GM12878 (cell line): ENCODE measurements at regions not wholly inside any gene's neighbourhood (a gene's known extent, or its start where the extent isn't known, plus 50 kb on each side); places are given as distances from the start of the nearest gene placed in this dataset.

Experiments
- ATAC-seq: fragments of 200-7000 bp; cut with Tn5 transposase; 3 replicates; pipeline ENCODE4 v1.9.1; 2020; ENCODE audit warnings: mild to moderate bottlenecking, moderate library complexity
- BruUV-seq: library from RNA; stranded (reverse); fragments of 400-500 nt; replicated peaks from 2 replicates; lab custom pipeline; 2021; lab: Mats Ljungman, UMichigan
- CTCF ChIA-PET: fragments of 300-600 bp; sonication (Branson Sonifier 250); formaldehyde crosslinking; extraction: SDS; loops from one replicate; lab custom pipeline; 2021; ENCODE audit warnings: inconsistent platforms; lab: Yijun Ruan, JAX
- POLR2A ChIA-PET: fragments of 350-600 bp; formaldehyde crosslinking; extraction: SDS; loops from one replicate; lab custom pipeline; 2021; ENCODE audit warnings: inconsistent platforms; lab: Charles Lee
- RAD21 ChIA-PET: fragments of 300-600 bp; sonication (Branson Sonifier 250); formaldehyde crosslinking; loops from one replicate; lab custom pipeline; 2023; ENCODE audit warnings: antibody characterized with exemption; ENCODE audit not compliant: unreplicated experiment; lab: Charles Lee
- SMC1A ChIA-PET: fragments of 300-600 bp; sonication (Branson Sonifier 250); formaldehyde crosslinking; loops from one replicate; lab custom pipeline; 2023; ENCODE audit not compliant: unreplicated experiment, uncharacterized antibody; lab: Charles Lee
- DNase-seq: peaks from one replicate; pipeline ENCODE4 v3.0.0-alpha.2; 2011; ENCODE audit warnings: low read depth, low spot score
- FAIRE-seq: peaks from 3 replicates; lab custom pipeline; 2011; peaks lifted over from hg19 to GRCh38; lab: Jason Lieb, UNC
- H2AFZ ChIP-seq: 2 replicates; pipeline ENCODE4 v1.6.0; 2011; ENCODE audit warnings: low read depth, low read length, control low read depth; ENCODE audit not compliant: control insufficient read depth
- H3K27ac ChIP-seq: 2 replicates; pipeline ENCODE4 v1.5.1; 2011; ENCODE audit warnings: control low read depth; ENCODE audit not compliant: control insufficient read depth, insufficient read depth
- H3K27me3 ChIP-seq, 2 experiments: replicated peaks in 1 of 2; 2 replicates each; pipeline versions ENCODE4 v1.6.0 to v1.6.1; 2011; ENCODE audit warnings: low read length in 1 of 2; ENCODE audit not compliant: control insufficient read depth in 2 of 2, insufficient read depth in 2 of 2
- H3K36me3 ChIP-seq, 2 experiments: 2 replicates each; pipeline ENCODE4 v1.5.1; 2011; ENCODE audit warnings: low read length in 1 of 2; ENCODE audit not compliant: control insufficient read depth in 2 of 2, insufficient read depth in 2 of 2
- H3K4me1 ChIP-seq: 2 replicates; pipeline ENCODE4 v1.6.1; 2011; ENCODE audit warnings: mild to moderate bottlenecking, low read length, moderate library complexity, mixed read lengths; ENCODE audit not compliant: control insufficient read depth, insufficient read depth
- H3K4me2 ChIP-seq: 2 replicates; pipeline ENCODE4 v1.6.0; 2011; ENCODE audit warnings: control low read depth; ENCODE audit not compliant: control insufficient read depth, insufficient read depth
- H3K4me3 ChIP-seq: fragments of 200-600 bp; sonication (generic); 2 replicates; pipeline ENCODE4 v1.5.1; 2016
- H3K79me2 ChIP-seq: 2 replicates; pipeline ENCODE4 v1.6.0; 2011; ENCODE audit warnings: low read length; ENCODE audit not compliant: control insufficient read depth, insufficient read depth
- H3K9ac ChIP-seq: 2 replicates; pipeline ENCODE4 v1.8.0; 2011; ENCODE audit warnings: low read length, control low read depth, mixed read lengths; ENCODE audit not compliant: control insufficient read depth, insufficient read depth
- H3K9me3 ChIP-seq: replicated peaks from 3 replicates; pipeline ENCODE4 v1.5.1; 2011; ENCODE audit warnings: mild to moderate bottlenecking, low read length; ENCODE audit not compliant: control insufficient read depth, insufficient read depth
- H4K20me1 ChIP-seq: 2 replicates; pipeline ENCODE4 v1.6.0; 2011; ENCODE audit not compliant: control insufficient read depth, insufficient read depth
- DPF2 ChIP-seq: fragments of 450-650 bp; IDR thresholded peaks from 2 replicates; pipeline ENCODE4 v1.6.1; 2017; ENCODE audit warnings: mild to moderate bottlenecking
- E4F1 ChIP-seq: fragments of 450-650 bp; IDR thresholded peaks from 2 replicates; pipeline ENCODE4 v1.6.1; 2018; ENCODE audit warnings: borderline replicate concordance, mild to moderate bottlenecking; ENCODE audit not compliant: partially characterized antibody
- GABPA ChIP-seq: IDR thresholded peaks from 2 replicates; pipeline ENCODE4 v1.6.1; 2014; ENCODE audit warnings: antibody characterized with exemption, low read depth, mild to moderate bottlenecking, inconsistent platforms
- GATAD2B ChIP-seq: fragments of 450-650 bp; conservative IDR thresholded peaks from 2 replicates; pipeline ENCODE4 v1.6.1; 2017; ENCODE audit warnings: low read depth, mild to moderate bottlenecking, moderate library complexity
- HCFC1 ChIP-seq: fragments of 150-350 bp; IDR thresholded peaks from 2 replicates; pipeline ENCODE4 v1.6.1; 2014; ENCODE audit warnings: low read length
- LARP7 ChIP-seq: fragments of 450-650 bp; IDR thresholded peaks from 2 replicates; pipeline ENCODE4 v1.6.1; 2017; ENCODE audit warnings: mild to moderate bottlenecking
- MXI1 ChIP-seq: fragments of 150-350 bp; IDR thresholded peaks from 2 replicates; pipeline ENCODE4 v1.6.1; 2011; ENCODE audit warnings: low read depth, mild to moderate bottlenecking, inconsistent platforms, low read length, improper control_type of control experiment
- NR2C2 ChIP-seq: IDR thresholded peaks from 2 replicates; pipeline ENCODE4 v1.6.1; 2011; ENCODE audit warnings: borderline replicate concordance, low read depth; ENCODE audit not compliant: control insufficient read depth, insufficient read length
- SP1 ChIP-seq: IDR thresholded peaks from one replicate; pipeline ENCODE4 v1.6.1; 2011; ENCODE audit warnings: low read depth, low read length
- ZNF217 ChIP-seq: fragments of 450-650 bp; IDR thresholded peaks from 2 replicates; pipeline ENCODE4 v1.6.1; 2017; ENCODE audit warnings: antibody characterized with exemption, mild to moderate bottlenecking
- WGBS: methylation state at CpG from one replicate; pipeline ENCODE4 v1.1.6; 2016; ENCODE audit warnings: low lambda C conversion rate; ENCODE audit not compliant: insufficient replicate concordance, insufficient coverage; ENCODE audit errors: missing lambda C conversion rate; 5-methylcytosine and 5-hydroxymethylcytosine counted together
- in situ Hi-C: fragments of 300-500 bp; cut with MboI; formaldehyde crosslinking; loops from 9 replicates; pipeline ENCODE4 v1.14.3; 2018; ENCODE audit warnings: mixed read lengths
- intact Hi-C: fragments of 100-400 bp; cut with micrococcal nuclease; formaldehyde crosslinking; loops from one replicate; pipeline ENCODE4 v1.14.2; 2022; ENCODE audit not compliant: unreplicated experiment

- H3K9me3 ChIP-seq, result no peaks in the 10 kb centered on the region
- TF ChIP-seq DPF2 (no peak), MXI1 (no peak), GATAD2B (no peak), E4F1 (no peak), GABPA (no peak), HCFC1 (no peak), SP1 (no peak), ZNF217 (no peak), LARP7 (no peak), NR2C2 (no peak)
- no peak overlapping the region for H3K27ac ChIP-seq
- RAD21 ChIA-PET, result no interaction called here
- H3K9ac ChIP-seq, result no peak overlapping the region
- intact Hi-C loops (no loop called here), in situ Hi-C loops (no loop called here)
- DNase-seq (no peak), ATAC-seq (no peak), FAIRE-seq (no peak)
- no peak overlapping the region for H2AFZ ChIP-seq
- H3K4me2 ChIP-seq, result no peak overlapping the region
- no peak overlapping the region for H3K4me3 ChIP-seq
- no peaks in the 10 kb centered on the region for H3K4me1 ChIP-seq
- WGBS, result 0% methylated on average over 1 of the region's 1 CpG
- POLR2A ChIA-PET, result no interaction called here
- H3K36me3 ChIP-seq, result no peaks in the 10 kb centered on the region
- SMC1A ChIA-PET, result no interaction called here
- H3K79me2 ChIP-seq, result no peaks in the 10 kb centered on the region
- no TSS peak for BruUV-seq
- CTCF ChIA-PET, result interaction anchor here (0.7 kb wide), 1 partner anchor 674 kb away, joined by 3 read pairs; no protein-coding TSS in a partner anchor
- H4K20me1 ChIP-seq, result no peaks in the 10 kb centered on the region
- H3K27me3 ChIP-seq, result no peaks in the 10 kb centered on the region
Measured at GRCh38 chr1:69404486-69404885, 163.2 kb upstream of the LRRC7 start.
